ENCODE measurements at regions not wholly inside any gene's neighbourhood (a gene's known extent, or its start where the extent isn't known, plus 50 kb on each side); places are given as distances from the start of the nearest gene placed in this dataset.

DNA sequence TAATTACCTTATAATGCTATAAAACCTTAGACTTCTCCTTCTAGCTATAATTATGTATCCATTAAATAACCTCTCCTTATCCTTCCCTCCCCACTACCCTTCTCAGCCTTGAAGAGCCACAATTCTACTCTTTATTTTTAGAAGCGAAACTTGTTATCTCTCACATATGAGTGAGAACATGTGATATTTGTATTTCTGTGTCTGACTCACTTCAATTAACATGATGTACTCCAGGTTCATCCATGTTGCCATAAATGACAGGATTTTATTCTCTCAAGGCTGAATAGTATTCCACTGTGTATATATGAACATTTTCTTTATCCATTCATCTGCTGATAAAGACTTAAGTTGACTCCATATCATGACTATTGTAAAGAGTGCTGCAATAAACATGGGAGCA lies 485.6 kb downstream of the FLRT2 start:
- TF ChIP-seq SMC3 (conservative IDR thresholded peaks at IDR 0.05; ENCODE audit: poor library complexity) (no peak), EP300 (conservative IDR thresholded peaks at IDR 0.05; ENCODE audit: poor library complexity, severe bottlenecking) (no peak), EZH2 (IDR thresholded peaks at IDR 0.05; ENCODE audit: borderline replicate concordance, insufficient read depth, low read length, poor library complexity, severe bottlenecking) (no peak), POLR2AphosphoS5 (IDR thresholded peaks at IDR 0.05) (no peak), RAD21 (conservative IDR thresholded peaks at IDR 0.05) (no peak), TAF1 (IDR thresholded peaks at IDR 0.05; ENCODE audit: low read depth) (no peak), MXI1 (conservative IDR thresholded peaks at IDR 0.05; ENCODE audit: poor library complexity, severe bottlenecking) (no peak)
- TF ChIP-seq, protein P1, sequence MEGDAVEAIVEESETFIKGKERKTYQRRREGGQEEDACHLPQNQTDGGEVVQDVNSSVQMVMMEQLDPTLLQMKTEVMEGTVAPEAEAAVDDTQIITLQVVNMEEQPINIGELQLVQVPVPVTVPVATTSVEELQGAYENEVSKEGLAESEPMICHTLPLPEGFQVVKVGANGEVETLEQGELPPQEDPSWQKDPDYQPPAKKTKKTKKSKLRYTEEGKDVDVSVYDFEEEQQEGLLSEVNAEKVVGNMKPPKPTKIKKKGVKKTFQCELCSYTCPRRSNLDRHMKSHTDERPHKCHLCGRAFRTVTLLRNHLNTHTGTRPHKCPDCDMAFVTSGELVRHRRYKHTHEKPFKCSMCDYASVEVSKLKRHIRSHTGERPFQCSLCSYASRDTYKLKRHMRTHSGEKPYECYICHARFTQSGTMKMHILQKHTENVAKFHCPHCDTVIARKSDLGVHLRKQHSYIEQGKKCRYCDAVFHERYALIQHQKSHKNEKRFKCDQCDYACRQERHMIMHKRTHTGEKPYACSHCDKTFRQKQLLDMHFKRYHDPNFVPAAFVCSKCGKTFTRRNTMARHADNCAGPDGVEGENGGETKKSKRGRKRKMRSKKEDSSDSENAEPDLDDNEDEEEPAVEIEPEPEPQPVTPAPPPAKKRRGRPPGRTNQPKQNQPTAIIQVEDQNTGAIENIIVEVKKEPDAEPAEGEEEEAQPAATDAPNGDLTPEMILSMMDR (IDR thresholded peaks at IDR 0.05; ENCODE audit: poor library complexity, severe bottlenecking) = no peak
- TF ChIP-seq, protein P2, sequence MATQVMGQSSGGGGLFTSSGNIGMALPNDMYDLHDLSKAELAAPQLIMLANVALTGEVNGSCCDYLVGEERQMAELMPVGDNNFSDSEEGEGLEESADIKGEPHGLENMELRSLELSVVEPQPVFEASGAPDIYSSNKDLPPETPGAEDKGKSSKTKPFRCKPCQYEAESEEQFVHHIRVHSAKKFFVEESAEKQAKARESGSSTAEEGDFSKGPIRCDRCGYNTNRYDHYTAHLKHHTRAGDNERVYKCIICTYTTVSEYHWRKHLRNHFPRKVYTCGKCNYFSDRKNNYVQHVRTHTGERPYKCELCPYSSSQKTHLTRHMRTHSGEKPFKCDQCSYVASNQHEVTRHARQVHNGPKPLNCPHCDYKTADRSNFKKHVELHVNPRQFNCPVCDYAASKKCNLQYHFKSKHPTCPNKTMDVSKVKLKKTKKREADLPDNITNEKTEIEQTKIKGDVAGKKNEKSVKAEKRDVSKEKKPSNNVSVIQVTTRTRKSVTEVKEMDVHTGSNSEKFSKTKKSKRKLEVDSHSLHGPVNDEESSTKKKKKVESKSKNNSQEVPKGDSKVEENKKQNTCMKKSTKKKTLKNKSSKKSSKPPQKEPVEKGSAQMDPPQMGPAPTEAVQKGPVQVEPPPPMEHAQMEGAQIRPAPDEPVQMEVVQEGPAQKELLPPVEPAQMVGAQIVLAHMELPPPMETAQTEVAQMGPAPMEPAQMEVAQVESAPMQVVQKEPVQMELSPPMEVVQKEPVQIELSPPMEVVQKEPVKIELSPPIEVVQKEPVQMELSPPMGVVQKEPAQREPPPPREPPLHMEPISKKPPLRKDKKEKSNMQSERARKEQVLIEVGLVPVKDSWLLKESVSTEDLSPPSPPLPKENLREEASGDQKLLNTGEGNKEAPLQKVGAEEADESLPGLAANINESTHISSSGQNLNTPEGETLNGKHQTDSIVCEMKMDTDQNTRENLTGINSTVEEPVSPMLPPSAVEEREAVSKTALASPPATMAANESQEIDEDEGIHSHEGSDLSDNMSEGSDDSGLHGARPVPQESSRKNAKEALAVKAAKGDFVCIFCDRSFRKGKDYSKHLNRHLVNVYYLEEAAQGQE (IDR thresholded peaks at IDR 0.05; ENCODE audit: borderline replicate concordance) = no peak
